ENCODE measurements at regions not wholly inside any gene's neighbourhood (a gene's known extent, or its start where the extent isn't known, plus 50 kb on each side); places are given as distances from the start of the nearest gene placed in this dataset.

DNA sequence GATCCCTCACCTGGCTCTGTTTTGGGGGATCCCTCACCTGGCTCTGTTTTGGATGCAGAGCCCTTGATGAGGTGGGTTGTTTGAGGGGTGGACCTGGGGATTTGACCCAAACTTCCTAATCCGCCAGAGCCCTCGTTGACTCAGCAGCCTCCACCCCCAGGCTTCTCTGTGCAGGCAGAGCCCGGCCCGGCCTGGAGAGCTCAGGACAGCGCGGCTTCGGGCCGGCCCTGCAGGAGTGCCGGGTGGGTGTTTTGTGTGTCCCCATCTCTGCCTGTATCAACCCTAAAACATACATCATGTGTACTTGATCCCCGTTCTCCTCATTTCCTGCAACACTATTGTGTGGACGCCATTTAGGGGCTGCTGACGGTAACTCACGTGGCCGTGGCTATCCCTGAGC lies 124.2 kb downstream of the SIK1 start:
- no peak for DNase-seq (ENCODE audit: low read depth in 2 of 2)

DNA sequence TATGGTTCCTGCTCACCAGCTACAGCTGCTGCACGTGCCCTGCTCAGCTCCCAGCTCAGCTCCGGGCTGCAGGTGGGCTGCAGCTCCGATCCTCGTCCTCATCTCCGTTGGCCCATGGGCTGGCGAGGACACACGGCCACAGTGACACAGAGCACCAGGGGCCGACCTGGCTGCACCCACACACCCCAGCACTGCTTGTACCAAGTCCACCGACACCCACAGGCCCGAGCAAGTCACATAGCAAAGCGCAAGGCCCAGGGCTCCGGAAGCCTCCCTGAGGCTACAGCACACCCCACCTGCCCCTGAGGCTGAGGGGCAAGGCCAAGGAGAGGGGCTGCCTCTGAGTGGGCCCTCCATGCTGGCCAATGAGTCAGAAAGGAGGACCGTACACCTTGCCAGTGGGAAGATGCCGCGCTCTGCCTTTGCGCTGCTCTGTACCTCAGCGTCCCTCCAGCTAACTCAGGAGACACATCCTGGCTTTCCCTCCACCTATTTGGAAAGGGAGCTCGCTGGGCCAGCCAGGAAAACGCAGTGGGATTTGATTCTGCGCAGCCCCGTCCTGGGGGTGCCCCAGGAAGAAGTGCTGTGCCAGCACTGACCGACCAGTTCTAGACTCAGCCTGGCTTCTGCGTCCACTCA lies 124.8 kb downstream of the SIK1 start:
- no peak for DNase-seq (ENCODE audit: low read depth in 2 of 2)

DNA sequence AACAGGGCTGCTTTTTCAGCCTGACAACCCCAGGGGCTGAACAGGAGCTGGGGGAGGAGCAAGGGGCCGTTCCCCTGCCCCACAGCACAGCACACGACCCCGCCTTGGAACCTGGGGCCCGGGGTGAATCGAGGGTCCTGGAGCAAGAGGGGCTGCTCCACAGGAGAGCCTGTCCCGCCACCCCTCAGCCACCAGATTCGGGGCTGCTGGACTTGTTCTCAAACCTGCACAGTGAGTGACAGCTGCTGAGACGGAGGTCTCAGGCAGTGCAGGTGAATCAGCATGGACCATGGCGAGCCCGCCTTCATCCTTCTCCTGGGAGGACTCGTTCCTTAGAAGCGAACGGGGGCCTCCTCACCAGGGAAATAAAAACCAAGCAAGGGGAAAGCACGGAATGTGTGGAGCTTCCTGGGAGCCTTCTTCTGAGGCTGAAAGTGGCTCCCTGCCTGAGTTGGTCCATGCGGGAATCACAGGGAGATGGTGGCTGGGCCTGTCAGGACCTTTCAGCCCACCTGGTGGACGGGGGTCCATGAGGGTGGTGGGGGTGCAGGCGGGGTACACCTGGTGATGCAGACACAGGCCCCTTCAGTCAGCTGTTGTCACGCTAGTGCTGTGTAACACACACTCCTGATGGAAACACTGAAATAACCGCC lies 125.4 kb downstream of the SIK1 start:
- no peak for DNase-seq (ENCODE audit: low read depth in 2 of 2)

GRCh38 chr21:43300496-43301408 lies 126.2 kb downstream of the SIK1 start:
- no peak for DNase-seq (ENCODE audit: low read depth in 2 of 2)

- DNase-seq (ENCODE audit: low read depth in 2 of 2), result no peak
Observed at GRCh38 chr21:43299441-43300277, 127.3 kb downstream of the SIK1 start.

GRCh38 chr21:43298546-43299440 lies 128.1 kb downstream of the SIK1 start:
- no peak for DNase-seq (ENCODE audit: low read depth in 2 of 2)

DNA sequence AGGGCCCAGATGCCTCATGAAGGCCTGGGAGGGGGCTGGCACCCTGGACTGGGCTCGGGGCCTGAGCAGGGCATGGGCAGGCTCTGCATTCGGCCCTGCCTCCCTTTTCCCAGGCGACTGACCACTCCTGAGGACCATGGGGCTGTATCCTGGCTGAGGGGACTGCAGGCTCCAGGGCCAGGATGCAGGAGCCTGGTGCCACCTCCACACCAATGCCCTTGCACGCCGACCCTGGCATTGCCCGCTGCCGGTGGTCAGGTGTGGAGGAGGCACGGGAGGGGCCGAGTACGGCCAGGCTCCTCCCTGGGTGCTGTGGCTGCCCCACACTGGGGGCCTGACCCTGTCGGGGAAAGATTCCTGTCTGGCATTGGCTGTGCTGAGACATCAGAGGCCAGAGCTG lies 128.9 kb downstream of the SIK1 start:
- no peak for DNase-seq (ENCODE audit: low read depth in 2 of 2)

DNA sequence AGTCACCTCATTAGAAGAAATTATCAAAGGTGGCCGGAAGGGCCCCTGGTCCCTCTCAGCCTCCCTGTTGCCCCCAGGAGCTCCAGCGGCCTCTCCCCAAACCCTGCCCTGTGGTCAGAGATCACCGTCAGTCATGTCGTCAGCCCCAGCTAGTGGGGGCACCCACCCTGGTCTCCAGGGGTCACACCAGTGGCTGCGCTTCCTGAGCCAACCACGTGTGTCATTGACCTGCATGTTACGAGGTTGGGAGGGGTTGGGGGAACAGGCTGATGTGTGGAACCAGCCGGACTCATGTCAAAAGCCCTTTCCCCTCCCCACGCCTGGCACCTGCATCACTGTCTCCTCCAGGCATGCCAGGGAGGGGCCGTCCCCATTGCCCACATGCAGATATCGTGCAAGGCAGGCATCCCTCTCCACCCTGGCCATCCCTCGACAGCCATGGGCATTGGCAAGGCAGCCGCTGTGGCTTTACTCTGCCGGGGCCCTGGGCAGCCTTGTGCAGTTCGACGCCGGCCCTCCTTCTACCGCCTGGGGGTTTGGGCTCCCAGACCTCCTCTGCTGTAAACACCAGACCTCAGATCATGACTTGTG lies 128.7 kb downstream of the CRYAA start:
- no peak for DNase-seq (ENCODE audit: low read depth in 2 of 2)

DNA sequence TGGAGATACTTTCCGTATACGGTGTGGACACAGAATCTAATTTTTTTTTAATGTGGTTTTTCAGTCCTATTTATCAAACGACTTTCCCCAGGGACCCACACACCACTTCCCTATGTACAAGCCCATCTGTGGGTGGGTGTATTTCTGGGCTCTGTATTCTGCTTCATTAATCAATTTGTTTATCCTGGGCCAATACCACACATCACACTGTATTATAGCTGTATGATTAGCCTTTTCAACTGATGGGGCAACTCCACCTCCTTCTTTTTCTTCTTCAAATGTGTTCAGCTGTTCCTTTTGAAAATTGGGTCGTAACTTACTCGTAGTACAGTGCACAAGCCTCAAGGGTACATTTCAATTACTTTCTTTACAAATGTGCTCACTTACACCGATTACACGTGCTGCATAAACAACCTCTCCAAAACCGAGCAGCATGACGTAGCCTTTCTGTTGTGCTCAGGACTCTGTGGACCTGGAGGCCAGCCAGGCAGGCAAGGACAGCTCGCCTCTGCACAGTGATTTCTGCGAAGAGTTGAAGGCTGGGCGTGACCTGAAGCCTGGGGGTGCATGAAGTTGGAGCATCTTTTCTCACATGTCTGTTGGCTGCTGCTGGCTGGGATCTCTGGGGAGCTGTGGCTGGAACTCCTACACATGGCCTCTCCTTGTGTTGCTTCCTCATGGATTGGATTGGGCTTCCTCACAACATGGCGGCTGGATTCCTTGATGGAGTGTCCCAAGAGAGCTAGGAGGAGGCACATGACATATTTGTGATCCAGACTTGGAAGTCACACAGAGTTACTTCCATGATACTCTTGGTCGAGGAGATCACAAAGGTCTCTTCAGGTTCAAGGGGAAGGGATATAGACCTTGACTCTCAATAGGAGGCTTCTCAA lies 126.5 kb downstream of the CRYAA start:
- DNase-seq (ENCODE audit: low read depth in 2 of 2), result no peak

DNA sequence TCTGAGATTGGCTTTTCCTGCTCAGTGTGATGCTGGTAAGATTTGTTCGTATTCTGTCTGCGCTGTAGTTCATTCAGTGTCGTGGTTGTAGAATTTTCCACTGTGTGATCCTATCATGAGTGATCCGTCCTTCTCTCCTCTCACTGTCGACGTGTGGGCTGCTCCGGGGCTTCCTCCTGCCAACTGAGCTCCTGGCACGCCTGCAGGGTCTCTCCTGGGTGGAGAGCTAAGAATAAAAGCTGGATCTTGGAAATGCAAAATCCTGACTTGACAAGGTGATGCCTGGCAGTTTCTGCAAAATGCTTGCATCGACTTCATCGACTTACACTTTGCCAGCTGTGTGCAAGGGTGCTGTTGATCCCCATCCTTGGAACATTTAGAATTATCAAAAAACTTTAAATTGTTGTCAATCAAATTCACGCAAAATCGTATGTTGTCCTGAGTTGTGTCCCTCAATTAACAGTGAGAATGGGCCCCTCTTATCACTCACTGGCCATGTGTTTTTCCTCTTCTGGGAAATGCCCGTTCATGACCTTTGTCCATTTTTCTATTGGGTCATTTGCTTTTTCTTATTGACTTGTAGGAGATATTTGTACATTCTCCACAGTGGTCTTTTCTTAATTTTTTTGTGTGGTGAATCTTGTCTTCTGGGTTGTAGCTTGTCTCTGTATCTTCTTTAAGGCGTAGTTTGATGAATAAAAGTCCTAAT lies 125.5 kb downstream of the CRYAA start:
- DNase-seq (ENCODE audit: low read depth in 2 of 2), result no peak

- no peak for DNase-seq (ENCODE audit: low read depth in 2 of 2)
Observed at GRCh38 chr21:43292866-43293142, 124.0 kb downstream of the CRYAA start.

GRCh38 chr21:43292041-43292865 lies 123.4 kb downstream of the CRYAA start:
- no peak for DNase-seq (ENCODE audit: low read depth in 2 of 2)

GRCh38 chr21:43291347-43291950 lies 122.6 kb downstream of the CRYAA start:
- no peak for DNase-seq (ENCODE audit: low read depth in 2 of 2)

- no peak for DNase-seq (ENCODE audit: low read depth in 2 of 2)
Observed at GRCh38 chr21:43290421-43291346, 121.9 kb downstream of the CRYAA start.

- no peak for DNase-seq (ENCODE audit: low read depth in 2 of 2)
Observed at GRCh38 chr21:43289966-43290365, 121.2 kb downstream of the CRYAA start.

GRCh38 chr21:43289442-43289841 lies 120.6 kb downstream of the CRYAA start:
- no peak for DNase-seq (ENCODE audit: low read depth in 2 of 2)
